GM18858 (cell line): ENCODE measurements at regions not wholly inside any gene's neighbourhood (a gene's known extent, or its start where the extent isn't known, plus 50 kb on each side); places are given as distances from the start of the nearest gene placed in this dataset.

ENCODE experiments used
- ATAC-seq: cut with Tn5 transposase; IDR thresholded peaks from one replicate; pipeline ENCODE4 v1.9.1; 2021; ENCODE audit not compliant: unreplicated experiment

DNA sequence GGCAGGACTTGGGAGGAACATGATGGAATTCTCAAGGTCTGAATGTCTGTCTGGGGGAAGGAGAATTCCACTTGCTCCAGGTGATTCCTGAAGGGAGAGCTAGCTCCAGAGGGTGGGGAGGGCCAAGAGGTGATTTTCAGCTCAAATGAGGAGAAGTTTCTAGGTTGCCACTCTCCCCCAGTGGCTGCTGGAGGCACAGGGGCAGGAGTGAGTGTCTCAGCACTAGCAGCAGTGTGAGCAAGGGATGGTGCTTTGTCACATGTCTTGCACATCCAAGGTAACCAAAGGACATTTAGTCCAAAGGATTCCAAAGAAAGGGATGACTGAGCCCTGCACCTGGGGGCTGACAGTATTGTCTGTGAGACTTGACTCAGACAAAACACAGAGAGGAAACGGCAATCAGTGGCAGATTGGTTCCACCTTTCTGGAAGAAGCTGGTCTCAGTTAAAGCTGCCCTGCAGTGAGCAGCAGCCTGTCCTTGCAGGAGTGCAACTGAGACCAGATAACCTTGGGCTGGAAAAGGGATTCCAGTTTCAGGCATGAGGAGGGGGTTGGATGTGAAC is 51.2 kb upstream of the PCBD1 start:
- no peak for ATAC-seq

DNA sequence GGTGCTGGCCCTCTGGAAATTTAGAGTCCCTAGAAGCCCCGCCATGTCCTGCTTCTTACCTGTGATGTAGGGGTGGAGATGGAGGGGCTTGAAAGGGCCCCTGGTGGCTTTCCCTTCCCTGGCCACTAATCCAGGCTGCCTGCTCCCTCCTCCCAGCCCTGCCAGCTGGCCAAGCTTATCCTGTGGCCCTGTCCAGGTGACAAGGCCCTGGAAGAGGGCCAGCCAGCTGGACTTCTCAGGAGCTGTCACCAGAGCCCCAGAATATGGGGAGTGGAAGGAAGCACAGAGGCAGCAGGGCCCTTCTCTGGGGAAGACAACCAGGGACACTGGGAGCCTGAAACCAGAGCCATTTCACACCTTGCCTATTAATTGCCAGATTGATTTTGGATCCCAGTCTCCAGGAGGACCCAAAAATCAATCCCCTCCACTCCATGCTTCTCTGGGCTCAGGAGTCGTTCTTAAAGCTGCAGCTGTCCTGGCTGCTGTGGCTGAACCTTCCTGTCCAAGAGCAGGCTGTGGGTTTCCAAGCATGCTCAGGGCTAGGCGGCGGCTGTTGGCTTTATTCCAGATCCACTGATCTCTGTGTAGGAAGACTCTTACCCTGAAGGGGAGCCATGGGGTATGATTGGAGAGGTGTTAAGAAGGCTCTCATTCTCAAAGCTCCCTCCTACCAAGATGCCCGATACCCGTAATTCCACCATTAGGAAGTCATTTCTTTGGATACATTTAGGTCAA is 52.6 kb upstream of the PCBD1 start:
- no peak for ATAC-seq

DNA sequence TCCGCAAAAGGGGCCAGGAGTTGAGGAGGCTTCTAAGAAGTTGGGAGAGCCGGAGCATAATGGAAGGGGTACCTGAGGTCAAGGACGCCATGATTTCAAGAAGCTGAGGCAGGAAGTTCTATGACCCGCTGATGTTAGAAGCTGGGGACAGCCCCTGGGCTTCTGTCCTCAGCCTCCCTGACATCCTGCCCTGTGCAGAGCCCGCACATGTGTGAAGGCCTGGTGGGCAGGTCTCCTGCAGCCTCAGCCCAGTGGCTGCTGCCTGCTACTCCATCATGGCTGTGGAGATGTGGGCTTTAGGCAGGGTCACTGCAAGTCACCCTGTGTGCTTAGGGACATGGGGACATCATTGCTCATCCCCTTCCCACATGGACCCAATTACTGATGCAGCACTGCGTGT is 53.8 kb upstream of the PCBD1 start:
- ATAC-seq = no peak

DNA sequence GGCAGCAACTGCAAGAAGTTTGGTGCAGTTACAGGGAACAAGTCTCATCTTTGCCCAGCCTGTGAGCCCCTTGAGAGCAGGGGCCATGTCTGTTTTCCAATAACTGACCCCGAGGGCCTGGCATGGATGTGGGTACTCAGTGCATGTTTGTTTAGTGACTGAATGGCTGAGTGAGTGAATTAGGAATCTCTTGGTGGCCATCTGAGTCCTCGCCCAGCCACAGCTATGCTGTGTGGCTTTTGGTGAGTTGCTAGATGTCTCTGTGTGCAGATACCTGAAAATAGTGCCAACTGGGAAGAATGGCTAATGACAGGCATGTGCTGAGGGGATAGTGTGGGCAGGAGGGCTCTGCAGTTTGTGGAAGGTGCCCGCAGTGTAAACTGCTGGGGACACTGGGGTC is 54.4 kb upstream of the PCBD1 start:
- ATAC-seq = no peak

DNA sequence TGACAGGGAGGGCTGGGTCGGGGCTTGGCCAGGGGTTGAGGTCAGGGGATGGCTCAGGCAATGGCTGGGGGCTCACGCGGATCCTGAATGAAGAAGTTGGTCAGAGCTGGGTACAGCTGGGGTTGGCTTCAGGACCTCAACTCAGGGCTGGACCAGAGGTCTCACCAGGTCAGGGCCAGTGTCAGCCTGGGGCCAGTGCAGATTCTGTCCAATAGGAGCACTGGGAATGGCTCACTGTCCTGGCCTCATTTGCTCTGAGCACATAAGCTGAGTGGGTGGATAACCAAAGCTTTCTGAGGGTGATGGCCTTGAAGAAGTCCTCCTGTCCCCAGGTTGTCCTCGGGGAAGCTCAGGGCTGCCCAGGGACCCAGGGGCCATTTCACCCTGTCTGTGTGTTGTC is 54.9 kb upstream of the PCBD1 start:
- ATAC-seq = no peak

DNA sequence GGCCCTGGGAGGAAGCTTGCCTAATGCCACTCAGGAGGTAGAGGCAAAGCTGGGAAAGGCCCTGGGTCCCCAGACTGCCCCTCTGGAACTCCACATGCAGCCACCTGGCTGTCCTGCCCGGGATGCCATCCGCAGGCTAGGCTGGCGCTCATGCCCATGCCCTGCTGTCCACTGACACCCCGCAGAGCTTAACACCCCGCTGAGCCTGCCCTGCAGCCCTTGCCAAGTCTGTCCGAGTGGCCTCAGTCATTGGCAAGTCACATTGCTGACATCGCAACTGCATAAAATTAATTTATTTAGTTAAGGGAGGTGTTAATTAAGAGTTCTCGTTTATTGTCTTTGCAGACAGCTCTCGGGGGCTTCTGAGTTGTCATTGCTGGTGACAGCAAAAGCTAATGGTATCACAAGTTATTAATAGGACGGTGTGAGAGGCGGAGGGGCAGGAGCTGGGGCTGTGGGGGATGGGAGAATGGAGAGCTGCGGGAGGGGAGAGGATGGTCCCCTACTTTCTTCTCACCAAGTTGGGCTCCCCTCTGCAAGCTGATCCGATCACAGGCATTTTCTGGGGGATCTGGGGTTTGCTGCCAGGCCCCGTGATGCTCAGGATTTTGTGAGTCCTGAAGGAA is 55.6 kb upstream of the PCBD1 start:
- no peak for ATAC-seq

DNA sequence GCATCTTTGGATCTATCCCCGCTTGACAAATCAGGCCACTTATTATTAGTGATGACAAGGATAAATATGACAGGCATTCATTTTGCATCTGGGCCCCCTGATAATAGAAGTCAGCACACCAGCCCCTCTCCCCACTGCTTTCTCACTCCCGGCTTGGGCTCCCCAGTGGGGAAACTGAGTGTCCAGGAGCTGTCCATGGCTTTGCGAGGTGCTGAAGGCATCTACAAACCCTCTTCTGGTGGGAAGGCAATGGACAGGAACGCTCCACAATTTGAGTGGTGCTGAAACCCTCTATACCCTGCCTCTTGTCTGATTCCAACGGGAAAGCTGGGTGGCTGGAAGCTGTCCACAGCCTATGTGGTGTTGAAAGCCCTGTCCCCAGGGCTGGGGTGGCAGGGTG is 61.7 kb upstream of the PCBD1 start:
- ATAC-seq = no peak

DNA sequence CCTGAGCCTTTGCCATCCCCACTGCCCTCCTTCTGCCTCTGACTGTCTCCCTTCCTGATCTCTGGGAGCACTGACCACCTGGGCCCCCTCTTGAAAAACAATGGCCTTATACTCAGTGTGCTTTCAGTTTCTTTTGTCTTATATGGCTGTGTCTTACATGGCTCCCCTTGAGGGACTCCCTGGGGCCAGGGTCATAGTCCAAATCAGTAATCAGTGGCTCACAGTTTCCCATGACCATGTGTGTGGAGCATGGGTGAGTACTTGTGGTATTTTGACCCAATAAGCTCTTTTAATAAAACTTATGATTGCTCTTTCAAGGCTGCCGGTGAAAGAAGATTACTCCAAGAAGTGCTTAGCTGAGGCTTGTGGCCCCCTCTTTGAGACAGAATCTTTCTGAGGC is 62.4 kb upstream of the PCBD1 start:
- no peak for ATAC-seq

DNA sequence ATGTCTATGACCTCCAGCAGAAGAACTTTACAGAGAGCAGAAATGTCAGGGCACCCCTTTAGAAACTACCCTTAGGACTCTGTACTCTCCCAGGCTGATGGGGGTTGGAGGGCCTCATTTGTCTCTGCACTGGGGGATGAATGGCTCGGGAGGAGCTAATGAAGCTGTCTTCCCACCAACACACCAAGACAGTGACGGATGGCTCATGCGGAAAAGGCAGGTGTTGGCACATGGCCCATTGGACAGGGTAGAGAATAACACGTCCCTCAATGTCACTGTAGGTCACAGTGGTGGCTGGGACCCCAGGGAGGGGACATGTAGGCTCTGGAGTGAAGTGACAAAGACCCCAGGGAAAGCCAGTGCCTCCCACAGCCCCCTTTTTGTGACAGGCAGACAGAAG is 64.0 kb upstream of the PCBD1 start:
- no peak for ATAC-seq

DNA sequence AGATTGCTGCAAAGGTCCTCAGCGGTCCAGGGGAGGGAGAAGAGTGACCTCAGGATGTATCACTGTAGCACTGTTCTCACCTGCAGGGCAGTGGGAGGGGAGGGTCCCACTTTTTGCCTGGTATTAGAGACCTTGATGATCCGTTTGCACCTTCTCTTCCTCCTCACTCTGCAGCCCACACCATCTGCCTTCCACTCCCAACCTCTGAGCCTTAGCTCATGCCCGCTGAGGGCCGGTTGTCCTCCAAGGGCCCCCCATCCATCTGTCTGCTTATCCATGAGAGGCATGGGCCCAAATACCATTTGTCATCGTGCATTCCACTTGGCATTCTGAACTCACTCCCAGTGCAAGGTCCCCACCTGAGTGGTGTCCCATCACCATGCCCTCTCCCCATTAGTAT is 64.6 kb upstream of the PCBD1 start:
- no peak for ATAC-seq

DNA sequence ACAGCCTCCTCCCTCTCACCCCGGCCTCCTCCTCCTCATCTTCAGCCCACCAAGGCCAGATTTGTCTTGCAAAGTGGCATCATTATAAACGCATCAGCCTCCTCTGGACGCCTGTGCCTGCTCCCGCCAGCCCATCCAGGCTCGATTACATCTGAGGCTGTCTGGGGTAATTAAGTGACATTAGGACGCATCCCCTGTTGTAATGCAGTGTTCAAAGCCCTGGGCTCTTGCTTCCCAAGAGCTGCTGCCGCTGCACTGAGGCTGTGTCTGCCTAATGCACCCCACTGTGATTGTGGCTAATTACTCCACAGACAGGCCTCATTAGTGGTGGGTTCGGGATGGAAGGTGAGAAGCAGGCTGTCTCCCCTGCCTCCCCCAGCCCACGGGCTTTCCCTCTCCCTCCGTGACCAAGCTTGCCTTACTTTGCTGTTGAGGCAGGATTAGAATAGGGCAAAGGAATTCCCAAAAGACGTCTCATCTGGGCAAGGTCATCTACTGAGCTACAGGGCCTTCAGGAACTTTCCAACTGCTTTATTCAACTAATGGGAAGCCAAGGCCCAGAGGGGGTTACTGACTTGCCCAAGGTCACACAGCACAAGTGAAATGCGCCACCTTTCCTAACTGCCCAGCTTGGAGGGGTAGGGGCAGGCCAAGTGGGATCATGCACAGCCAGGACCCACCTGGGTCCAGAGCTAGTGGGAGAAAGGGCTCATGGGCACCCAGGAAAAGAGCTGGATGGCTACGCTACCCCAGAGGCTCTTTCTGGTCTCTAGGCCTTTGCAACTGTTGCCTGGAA is 66.2 kb upstream of the PCBD1 start:
- ATAC-seq = no peak

DNA sequence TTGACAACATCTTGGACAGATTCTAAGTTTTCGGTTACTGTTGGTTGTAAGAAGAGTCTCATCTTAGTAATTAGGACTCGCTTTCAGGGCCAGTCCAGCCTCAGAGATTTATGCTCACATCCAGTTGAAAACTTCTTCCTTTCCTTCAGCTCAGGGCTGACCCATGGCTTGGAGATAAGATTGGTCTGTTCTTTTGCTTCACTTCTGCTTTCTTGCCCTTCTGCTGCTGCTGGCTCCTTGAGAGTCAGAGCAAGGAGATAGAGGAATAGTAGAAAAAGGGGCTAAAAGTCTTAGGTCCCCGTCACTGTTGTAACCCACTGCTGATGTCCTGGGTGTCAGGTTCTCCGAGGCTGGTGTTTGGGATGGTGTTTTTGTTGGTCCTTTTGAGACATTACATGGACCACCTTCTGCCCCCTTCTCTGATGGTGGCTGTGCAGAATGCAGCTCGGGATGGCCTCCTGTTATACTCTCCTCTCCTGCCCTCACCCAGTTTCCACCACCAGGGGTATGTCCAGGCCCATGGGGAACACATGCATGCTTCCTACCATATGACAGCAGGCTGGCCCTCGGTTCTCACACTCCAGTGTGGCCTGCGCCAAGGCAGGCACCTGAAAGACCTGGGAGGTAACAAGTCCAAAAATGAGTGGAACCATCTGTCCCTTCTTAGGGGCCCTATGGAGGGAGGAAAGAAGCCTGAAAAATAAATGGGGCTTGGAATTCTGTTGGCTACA is 67.8 kb upstream of the PCBD1 start:
- no peak for ATAC-seq

DNA sequence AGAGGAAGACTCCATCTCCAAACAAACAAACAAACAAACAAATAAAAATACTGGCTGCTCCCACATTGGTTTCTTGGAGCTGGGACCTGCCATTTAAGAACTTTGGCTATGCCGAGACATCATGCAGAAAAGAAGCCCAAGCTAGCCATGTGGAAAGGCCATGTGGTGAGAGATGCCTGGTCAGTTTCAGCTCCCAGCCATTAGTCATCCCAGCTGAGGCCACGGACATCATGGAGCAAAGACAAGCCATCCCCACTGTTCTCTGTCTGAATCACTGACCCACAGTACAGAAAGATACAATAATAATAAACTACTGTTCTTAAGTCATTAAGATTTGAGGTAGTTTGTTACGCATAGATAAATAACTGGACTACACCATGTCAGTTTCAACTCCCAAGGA is 70.0 kb upstream of the PCBD1 start:
- no peak for ATAC-seq

DNA sequence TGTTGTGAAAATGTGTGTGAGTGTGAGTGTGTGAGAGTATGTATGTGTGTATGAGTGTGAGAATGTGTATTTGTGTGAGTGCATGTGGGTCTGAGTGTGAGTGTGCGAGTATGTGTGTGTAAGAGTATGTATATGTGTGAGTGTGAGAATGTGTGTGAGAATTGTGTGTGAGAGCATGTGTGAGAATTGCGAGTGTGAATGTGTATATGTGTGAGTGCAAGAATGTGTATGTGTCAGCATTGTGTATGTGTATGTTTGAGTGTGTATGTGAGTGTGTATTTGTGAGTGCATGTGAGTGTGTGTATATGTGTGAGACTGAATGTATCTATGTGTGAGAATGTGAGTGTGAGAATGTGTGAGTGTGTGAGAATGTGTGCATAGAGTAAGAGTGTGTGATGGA is 72.0 kb upstream of the PCBD1 start:
- no peak for ATAC-seq

DNA sequence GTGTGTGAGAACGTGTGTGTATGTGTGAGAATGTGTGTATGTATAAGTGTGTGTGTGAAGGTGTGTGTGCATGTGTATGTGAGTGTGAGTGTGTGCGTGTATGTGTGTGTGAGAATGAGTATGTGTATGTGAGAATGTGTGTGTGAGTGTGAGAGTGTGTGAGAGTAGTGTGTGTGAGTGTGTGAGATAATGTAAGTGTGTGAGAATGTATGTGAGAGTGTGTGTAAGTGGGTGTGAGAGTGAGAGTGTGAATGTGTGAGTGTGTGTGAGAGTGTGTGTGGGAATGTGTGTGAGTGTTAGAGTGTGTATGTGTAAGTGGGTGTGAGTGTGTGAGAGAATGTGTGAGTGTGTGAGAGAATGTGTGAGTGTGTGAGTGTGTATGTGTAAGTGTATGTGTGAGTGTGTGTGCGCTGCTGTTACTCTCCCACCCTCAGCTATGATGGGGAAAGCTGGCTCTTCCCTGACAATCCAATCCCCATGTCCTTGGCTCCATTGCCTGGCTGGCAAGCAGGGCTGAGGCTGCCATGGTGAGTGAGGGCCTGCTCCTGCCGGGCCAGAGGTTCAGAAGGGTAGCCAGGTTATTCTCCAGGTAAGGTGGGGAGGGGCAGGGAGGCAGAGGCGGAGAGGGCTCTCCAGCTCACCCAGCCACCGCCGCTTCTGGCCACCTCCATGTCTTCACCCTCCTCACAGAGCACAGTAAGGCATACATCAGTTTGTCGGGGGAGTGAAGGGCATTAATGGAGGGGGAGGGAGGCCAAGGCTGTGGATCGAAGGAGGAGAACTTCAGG is 72.6 kb upstream of the PCBD1 start:
- no peak for ATAC-seq

DNA sequence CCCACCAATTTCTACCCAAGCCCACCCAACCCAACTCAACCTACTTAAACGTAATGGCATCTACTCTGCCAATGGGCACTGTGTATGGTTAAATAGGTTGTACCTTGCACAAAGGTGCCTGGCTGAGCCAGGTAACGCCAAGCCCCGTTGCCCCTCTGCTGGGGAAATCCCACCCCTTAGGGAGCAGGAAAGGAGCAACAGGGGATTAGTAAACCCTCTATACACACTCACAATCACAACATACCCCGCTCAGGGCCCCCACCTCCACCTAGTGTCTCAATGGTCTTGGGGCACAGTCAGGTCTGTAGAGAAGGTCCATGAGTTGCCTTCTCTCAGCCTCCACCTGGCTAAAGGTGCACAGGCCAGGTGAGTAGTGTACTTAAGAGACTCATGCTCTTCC is 74.3 kb upstream of the PCBD1 start:
- no peak for ATAC-seq

DNA sequence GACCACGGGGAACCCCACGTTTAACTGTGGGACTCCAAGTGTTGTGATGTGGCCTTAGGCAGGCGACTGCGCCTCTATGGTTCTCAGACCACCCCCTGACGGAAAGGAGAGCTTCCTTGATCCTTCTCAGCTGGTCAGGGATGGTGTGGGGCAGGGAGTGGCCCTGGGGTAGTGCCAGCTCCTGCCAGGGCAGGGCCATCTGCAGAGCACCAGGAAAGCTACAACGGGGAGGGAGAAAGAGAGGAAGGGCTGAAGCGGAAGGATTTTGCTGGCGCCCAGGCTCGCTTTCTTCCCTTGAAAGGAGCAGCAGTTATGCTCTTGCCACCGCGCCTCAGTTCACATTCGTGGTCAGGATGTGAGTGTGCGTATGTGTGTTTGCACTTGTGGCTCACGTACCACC is 74.9 kb upstream of the PCBD1 start:
- no peak for ATAC-seq

DNA sequence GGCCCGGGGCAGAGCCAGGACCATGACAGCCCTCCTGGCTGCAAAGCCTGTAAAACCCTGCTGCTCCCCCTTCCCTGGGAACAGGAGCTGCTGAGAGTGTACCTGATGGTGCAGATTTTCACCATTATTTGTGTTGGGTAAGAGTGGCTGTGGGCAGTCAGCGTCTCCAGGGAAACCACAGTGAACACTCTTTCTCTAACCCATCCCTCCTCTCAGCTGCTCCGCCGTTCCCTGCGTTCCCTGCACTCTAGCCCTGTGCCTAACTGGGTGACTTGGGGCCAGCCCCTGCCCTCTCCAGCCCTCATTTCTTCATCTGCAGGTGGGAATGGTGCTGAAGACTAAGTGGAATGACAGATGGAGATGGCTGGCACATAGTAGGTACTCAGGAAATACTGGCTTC is 75.9 kb upstream of the PCBD1 start:
- no peak for ATAC-seq

DNA sequence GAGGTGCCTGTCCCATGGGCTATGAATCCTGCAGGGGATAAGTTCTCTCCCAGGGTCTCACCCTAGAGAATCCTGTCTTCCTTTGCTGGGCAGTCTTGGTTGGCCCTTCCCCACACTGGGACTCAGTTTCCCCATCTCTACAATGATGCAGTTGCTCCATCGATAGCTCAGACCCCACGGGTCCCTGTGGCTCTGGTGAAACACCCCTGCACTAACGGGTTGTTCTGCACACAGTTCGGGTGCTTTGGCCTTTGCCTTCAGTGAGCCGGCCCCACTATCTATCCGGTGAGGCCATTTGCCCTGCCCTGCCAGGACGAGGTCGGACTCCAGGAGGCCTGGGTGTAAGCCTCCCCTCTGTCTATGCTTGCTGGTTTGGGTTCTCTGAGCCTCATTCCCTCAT is 76.5 kb upstream of the PCBD1 start:
- ATAC-seq = no peak

DNA sequence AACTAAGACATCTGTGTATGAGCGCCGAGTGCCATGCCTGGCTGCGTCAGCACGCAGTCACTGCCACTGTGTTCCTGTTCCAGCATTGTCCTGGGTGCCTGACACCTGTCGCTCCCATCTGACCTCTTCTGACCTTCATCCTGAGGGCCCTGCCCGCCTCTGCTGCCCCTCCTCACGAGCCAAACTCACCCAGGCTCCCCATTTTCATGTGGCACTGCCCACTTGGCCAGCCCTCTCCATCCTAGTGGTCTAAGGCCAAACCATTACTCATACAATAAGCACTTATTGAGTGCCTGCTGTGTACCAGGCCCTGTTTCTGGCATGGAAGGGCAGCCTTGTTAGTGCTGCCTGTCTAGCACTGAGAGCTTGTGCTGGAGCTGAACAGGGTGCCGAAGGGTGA is 77.2 kb upstream of the PCBD1 start:
- ATAC-seq = no peak
